ENCODE measurements at regions not wholly inside any gene's neighbourhood (a gene's known extent, or its start where the extent isn't known, plus 50 kb on each side); places are given as distances from the start of the nearest gene placed in this dataset.

GRCh38 chr6:140987364-140988155 is 1145.2 kb upstream of the GJE1 start:
- TF ChIP-seq YY1 (IDR thresholded peaks at IDR 0.05; ENCODE audit: insufficient read depth, insufficient read length) (no peak), SUZ12 (IDR thresholded peaks at IDR 0.05; ENCODE audit: extremely low read depth, insufficient read depth, insufficient read length) (no peak), ZNF274 (IDR thresholded peaks at IDR 0.05; ENCODE audit: low read depth, low read length) (no peak)
